Thyroid gland (tissue), 4 donors: ENCODE measurements at regions not wholly inside any gene's neighbourhood (a gene's known extent, or its start where the extent isn't known, plus 50 kb on each side); places are given as distances from the start of the nearest gene placed in this dataset.

Experiments used
- DNase-seq, 2 donors: peaks; one replicate each; pipeline ENCODE4 v3.0.0-alpha.2; 2019
- H3K27ac ChIP-seq, 3 donors: fragments of 200-600 bp; sonication (generic); 1 replicate in 2 of 3; 2 replicates in 1 of 3; pipeline ENCODE4 v1.5.1; 2016 to 2019; ENCODE audit warnings: mild to moderate bottlenecking in 1 of 3, moderate library complexity in 1 of 3
- H3K27me3 ChIP-seq: fragments of 200-600 bp; sonication (generic); one replicate; pipeline ENCODE4 v1.5.1; 2019
- H3K36me3 ChIP-seq, 2 donors: fragments of 200-600 bp; sonication (generic); one replicate each; pipeline ENCODE4 v1.5.1; 2016 to 2019
- H3K4me1 ChIP-seq, 2 donors: fragments of 200-600 bp; sonication (generic); one replicate each; pipeline ENCODE4 v1.5.1; 2017 to 2019
- H3K4me3 ChIP-seq, 3 donors: fragments of 200-600 bp; sonication (generic); replicated peaks in 1 of 3; 1 replicate in 2 of 3; 2 replicates in 1 of 3; pipeline ENCODE4 v1.5.1; 2016; ENCODE audit warnings: mild to moderate bottlenecking in 1 of 3
- H3K9me3 ChIP-seq: fragments of 200-600 bp; sonication (generic); one replicate; pipeline ENCODE4 v1.5.1; 2017
- CTCF ChIP-seq, 6 experiments: fragments of 200-600 bp in 3 of 6; fragments of 450-650 bp in 3 of 6; sonication (generic) in 3 of 6; IDR thresholded peaks; one replicate each; pipeline ENCODE4 v1.5.1; 2016 to 2019; ENCODE audit warnings: antibody characterized with exemption in 6 of 6, mild to moderate bottlenecking in 2 of 6, inconsistent platforms in 1 of 6, moderate library complexity in 1 of 6
- POLR2A ChIP-seq, 2 donors: fragments of 450-650 bp; IDR thresholded peaks; one replicate each; pipeline ENCODE4 v1.6.1; 2017; ENCODE audit warnings: antibody characterized with exemption in 2 of 2, mild to moderate bottlenecking in 2 of 2, moderate library complexity in 1 of 2
- WGBS, 2 donors: methylation state at CpG; one replicate each; pipeline ENCODE4 v1.1.5; 2017; 5-methylcytosine and 5-hydroxymethylcytosine counted together
- intact Hi-C: fragments of 100-400 bp; cut with DNase I; formaldehyde crosslinking; loops from one replicate; pipeline ENCODE4 v1.15.1; 2023

- Histone ChIP-seq H3K4me3 (no peak overlapping the region), H3K27me3 (no peaks in the 10 kb centered on the region), H3K36me3 (no peaks in the 10 kb centered on the region), H3K4me1 (no peaks in the 10 kb centered on the region), H3K27ac (no peak overlapping the region), H3K9me3 (no peaks in the 10 kb centered on the region)
- TF ChIP-seq POLR2A (IDR thresholded peaks at IDR 0.05) (no peak), CTCF (IDR thresholded peaks at IDR 0.05) (no peak)
- 84 to 88% methylated on average over 7 of the region's 7 CpGs for WGBS, 2 donors
- intact Hi-C loops, result no loop called here
- DNase-seq, result no peak
Measured at GRCh38 chr11:112401036-112401769, 140.5 kb upstream of the PLET1 start.

- no peak for DNase-seq
Measured at GRCh38 chr11:112403432-112403831, 142.8 kb upstream of the PLET1 start.

GRCh38 chr11:112404112-112404511 is 143.5 kb upstream of the PLET1 start:
- WGBS, 2 donors, result 69 to 74% methylated on average over 1 of the region's 1 CpG
- Histone ChIP-seq H3K36me3 (no peaks in the 10 kb centered on the region), H3K27ac (no peak overlapping the region), H3K4me1 (no peaks in the 10 kb centered on the region), H3K4me3 (no peak overlapping the region), H3K9me3 (no peaks in the 10 kb centered on the region), H3K27me3 (no peaks in the 10 kb centered on the region)
- no peak for DNase-seq
- intact Hi-C loops, result no loop called here
- TF ChIP-seq CTCF (IDR thresholded peaks at IDR 0.05) (no peak), POLR2A (IDR thresholded peaks at IDR 0.05) (no peak)

More at GRCh38 chr11:112403432-112403831, 142.8 kb upstream of the PLET1 start:
- intact Hi-C loops, result no loop called here
- H3K36me3 ChIP-seq, result no peaks in the 10 kb centered on the region
- 87 to 93% methylated on average over 2 to 5 of the region's 5 CpGs for WGBS, 2 donors
- no peak overlapping the region for H3K4me3 ChIP-seq
- no peaks in the 10 kb centered on the region for H3K27me3 ChIP-seq
- H3K27ac ChIP-seq, result no peak overlapping the region
- H3K4me1 ChIP-seq, result no peaks in the 10 kb centered on the region
- H3K9me3 ChIP-seq, result no peaks in the 10 kb centered on the region
- TF ChIP-seq POLR2A (IDR thresholded peaks at IDR 0.05) (no peak), CTCF (IDR thresholded peaks at IDR 0.05) (no peak)

GRCh38 chr11:112408517-112408916 is 147.9 kb upstream of the PLET1 start:
- WGBS, 2 donors, result 33 to 38% methylated on average over 7 of the region's 7 CpGs
- no peak overlapping the region for H3K4me3 ChIP-seq
- TF ChIP-seq POLR2A (IDR thresholded peaks at IDR 0.05), result no peak
- no peak for TF ChIP-seq CTCF (IDR thresholded peaks at IDR 0.05)
- no peaks in the 10 kb centered on the region for H3K4me1 ChIP-seq
- no peaks in the 10 kb centered on the region for H3K27me3 ChIP-seq
- no peaks in the 10 kb centered on the region for H3K9me3 ChIP-seq
- intact Hi-C loops, result no loop called here
- no peak for DNase-seq
- no peak overlapping the region for H3K27ac ChIP-seq
- no peaks in the 10 kb centered on the region for H3K36me3 ChIP-seq

GRCh38 chr11:112410325-112410724 is 149.7 kb upstream of the PLET1 start:
- DNase-seq, result no peak
- Histone ChIP-seq H3K27ac (no peak overlapping the region), H3K4me1 (no peaks in the 10 kb centered on the region), H3K36me3 (no peaks in the 10 kb centered on the region), H3K27me3 (no peaks in the 10 kb centered on the region), H3K9me3 (no peaks in the 10 kb centered on the region), H3K4me3 (no peak overlapping the region)
- intact Hi-C loops, result no loop called here
- no peak for TF ChIP-seq CTCF (IDR thresholded peaks at IDR 0.05)
- TF ChIP-seq POLR2A (IDR thresholded peaks at IDR 0.05), result no peak
- 80 to 82% methylated on average over 6 of the region's 6 CpGs for WGBS, 2 donors
